Fibroblast of villous mesenchyme (primary cell): ENCODE measurements at regions not wholly inside any gene's neighbourhood (a gene's known extent, or its start where the extent isn't known, plus 50 kb on each side); places are given as distances from the start of the nearest gene placed in this dataset.

Experiments
- DNase-seq: peaks from one replicate; pipeline ENCODE4 v3.0.0-alpha.2; 2010; ENCODE audit warnings: low read depth
- H3K4me3 ChIP-seq: 2 replicates; pipeline ENCODE4 v1.5.1; 2011; ENCODE audit warnings: low read depth, mild to moderate bottlenecking, low read length
- TF ChIP-seq, protein P1 (sequence below): IDR thresholded peaks from 2 replicates; pipeline ENCODE4 v1.5.1; 2012; ENCODE audit warnings: low read depth, mild to moderate bottlenecking, low read length; ENCODE audit not compliant: insufficient read depth

DNA sequence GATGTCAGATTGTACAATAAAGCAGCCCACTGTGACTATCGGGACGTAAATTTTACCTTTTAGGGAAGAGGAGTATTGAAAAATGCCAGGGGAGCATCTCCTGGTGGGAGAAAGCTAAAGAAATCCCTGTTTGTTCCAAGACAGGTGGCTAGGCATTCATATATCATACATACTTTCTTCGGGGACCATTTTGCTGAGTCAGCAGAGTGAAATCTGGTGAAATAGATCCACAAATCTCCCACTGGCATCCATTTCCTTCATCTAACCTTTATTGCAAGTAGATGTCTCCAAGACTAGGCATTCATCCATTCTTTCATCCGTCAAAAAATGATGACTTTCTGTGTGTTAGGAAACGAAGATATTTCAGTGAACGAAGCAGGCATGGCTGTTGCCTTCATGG is 107.1 kb downstream of the BMP4 start:
- no peak overlapping the region for H3K4me3 ChIP-seq
- TF ChIP-seq, protein P1, sequence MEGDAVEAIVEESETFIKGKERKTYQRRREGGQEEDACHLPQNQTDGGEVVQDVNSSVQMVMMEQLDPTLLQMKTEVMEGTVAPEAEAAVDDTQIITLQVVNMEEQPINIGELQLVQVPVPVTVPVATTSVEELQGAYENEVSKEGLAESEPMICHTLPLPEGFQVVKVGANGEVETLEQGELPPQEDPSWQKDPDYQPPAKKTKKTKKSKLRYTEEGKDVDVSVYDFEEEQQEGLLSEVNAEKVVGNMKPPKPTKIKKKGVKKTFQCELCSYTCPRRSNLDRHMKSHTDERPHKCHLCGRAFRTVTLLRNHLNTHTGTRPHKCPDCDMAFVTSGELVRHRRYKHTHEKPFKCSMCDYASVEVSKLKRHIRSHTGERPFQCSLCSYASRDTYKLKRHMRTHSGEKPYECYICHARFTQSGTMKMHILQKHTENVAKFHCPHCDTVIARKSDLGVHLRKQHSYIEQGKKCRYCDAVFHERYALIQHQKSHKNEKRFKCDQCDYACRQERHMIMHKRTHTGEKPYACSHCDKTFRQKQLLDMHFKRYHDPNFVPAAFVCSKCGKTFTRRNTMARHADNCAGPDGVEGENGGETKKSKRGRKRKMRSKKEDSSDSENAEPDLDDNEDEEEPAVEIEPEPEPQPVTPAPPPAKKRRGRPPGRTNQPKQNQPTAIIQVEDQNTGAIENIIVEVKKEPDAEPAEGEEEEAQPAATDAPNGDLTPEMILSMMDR = no peak
- no peak for DNase-seq

DNA sequence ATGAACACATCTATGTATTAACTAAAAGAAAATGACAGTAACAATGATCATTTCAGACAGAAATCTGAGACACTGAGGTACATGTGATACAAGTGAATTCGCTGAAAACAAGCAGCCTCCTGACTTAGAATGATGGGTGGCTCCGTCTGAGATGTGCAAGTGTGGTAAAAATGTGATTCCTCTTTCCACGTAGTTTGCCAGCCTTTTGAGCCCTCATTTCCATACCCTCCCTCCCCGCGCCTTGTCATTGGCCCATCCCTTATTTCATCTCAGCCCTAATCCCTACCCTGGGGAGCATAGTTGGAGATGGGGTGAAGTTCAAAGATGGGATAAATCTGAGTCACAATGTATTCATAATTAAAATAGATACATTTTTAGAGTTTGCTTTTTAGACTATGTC is 107.8 kb downstream of the BMP4 start:
- no peak overlapping the region for H3K4me3 ChIP-seq
- DNase-seq = no peak
- TF ChIP-seq, protein P1 = no peak

DNA sequence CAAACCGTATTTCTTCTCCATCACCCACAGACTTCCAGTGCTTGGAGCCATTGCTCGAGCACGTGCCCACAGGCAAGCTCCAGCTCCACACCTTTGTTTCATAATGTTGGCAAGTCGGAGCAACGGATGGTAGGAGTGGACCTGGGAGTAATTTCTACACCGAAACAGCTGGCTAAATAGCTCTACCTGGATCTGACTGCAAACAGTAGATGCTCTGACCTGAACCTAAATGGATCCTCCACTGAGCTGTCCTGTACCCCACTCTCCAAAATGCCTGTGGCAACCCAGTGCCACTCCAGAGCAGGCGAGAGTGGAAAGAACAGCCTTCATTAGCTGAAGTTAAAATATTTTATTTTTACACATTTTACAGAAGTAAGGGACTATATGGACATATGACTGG is 108.7 kb downstream of the BMP4 start:
- H3K4me3 ChIP-seq = no peak overlapping the region
- no peak for DNase-seq
- TF ChIP-seq, protein P1 = no peak

DNA sequence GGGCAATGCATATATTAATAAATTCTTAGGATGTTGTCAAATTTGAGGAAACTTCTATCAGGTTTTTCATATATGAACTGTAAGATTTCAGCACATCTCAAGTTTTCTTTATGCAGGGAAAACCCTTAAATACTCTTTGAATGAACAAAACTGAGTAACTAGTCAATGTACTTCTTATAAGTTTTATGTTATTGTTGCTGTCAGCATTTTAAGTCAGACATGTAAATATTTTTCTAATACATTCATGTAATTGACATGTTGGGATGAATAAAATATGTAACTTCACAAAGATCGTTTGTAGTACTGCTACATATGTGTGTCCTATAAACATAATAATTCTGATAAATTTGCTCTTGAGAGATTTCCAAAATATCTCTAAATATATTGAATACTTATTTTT is 109.6 kb downstream of the BMP4 start:
- no peak for DNase-seq
- H3K4me3 ChIP-seq = no peak overlapping the region
- TF ChIP-seq, protein P1 = no peak

DNA sequence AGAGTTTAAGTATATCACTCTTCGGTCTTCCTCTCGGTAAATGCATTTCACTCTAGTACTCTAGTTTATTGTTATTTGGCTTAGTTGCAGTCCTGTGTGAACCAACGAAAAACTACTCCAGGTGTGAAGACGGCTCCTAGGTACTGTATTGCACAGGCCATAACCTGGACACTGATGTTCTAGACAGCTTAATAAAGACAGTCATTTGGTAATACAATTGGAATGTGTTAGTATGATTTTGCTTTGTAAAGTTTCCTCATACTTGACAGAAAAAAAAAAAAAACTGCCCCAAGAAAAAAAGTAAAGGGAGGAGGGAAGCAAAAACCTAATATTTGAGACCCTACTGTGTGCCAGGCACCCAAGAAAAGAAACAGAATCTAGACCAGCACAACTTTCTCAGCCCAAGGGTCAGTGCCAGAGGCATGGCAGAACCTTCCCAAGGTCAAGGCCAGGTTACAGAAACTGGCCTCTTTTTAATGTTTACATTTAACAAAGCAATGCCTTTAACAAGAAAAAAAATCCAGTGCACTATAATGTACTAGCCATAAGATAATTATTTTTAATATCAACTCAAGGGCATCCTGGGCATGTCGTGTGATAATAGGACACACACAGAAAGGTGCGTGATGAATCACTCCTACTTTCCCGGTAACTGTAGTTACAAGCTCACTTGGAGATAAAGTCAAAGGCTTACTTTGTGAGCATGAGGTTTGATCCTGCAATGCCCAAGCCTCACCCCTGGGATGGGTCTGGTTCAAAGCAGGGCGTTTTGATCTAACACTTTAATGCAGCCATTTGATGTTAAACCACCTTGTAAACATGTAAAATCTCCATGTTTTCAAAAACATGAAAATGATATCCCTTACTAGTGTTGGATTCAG is 110.6 kb downstream of the BMP4 start:
- no peak overlapping the region for H3K4me3 ChIP-seq
- no peak for DNase-seq
- TF ChIP-seq, protein P1 = no peak

DNA sequence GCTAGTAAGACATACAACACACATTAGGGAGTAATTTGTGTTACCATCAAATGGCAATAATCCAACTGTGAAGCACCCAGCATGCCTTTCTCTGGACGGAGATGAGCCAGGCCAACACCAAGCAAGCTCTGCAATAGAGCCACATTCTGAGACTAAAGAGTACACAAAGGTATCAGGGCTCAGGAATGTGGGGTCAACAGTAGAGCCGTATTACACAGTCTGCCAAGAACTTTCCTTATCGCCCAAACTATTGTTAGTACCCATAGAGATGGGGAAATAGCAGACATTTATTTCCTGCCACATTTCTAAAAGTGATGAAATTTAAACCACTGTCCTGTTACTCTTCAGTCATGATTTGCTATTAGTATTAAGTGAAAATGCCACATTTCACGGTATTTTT is 113.7 kb downstream of the BMP4 start:
- H3K4me3 ChIP-seq = no peak overlapping the region
- DNase-seq = peak; percentile 36
- TF ChIP-seq, protein P1 = no peak
